MM.1S (cell line): ENCODE measurements at regions not wholly inside any gene's neighbourhood (a gene's known extent, or its start where the extent isn't known, plus 50 kb on each side); places are given as distances from the start of the nearest gene placed in this dataset.

Experiments used
- DNase-seq: peaks from one replicate; pipeline ENCODE4 v3.0.0-alpha.2; 2015
- H2AFZ ChIP-seq: fragments of 300-600 bp; sonication (generic); 2 replicates; pipeline ENCODE4 v1.6.0; 2016; ENCODE audit warnings: antibody characterized with exemption, low read length
- H3F3A ChIP-seq: fragments of 300-600 bp; sonication (generic); 2 replicates; pipeline ENCODE4 v1.6.1; 2016; ENCODE audit warnings: mild to moderate bottlenecking, antibody characterized with exemption, low read length, moderate library complexity, mixed read lengths; ENCODE audit not compliant: insufficient read depth
- H3K27ac ChIP-seq: fragments of 300-600 bp; sonication (generic); 2 replicates; pipeline ENCODE4 v1.5.1; 2016; ENCODE audit warnings: mild to moderate bottlenecking, low read length
- H3K27me3 ChIP-seq: fragments of 300-600 bp; sonication (generic); replicated peaks from 2 replicates; pipeline ENCODE4 v1.6.0; 2016; ENCODE audit warnings: low read length; ENCODE audit not compliant: insufficient read depth
- H3K36me3 ChIP-seq: fragments of 300-600 bp; sonication (generic); replicated peaks from 2 replicates; pipeline ENCODE4 v1.6.1; 2016; ENCODE audit warnings: mild to moderate bottlenecking, low read length, mixed read lengths; ENCODE audit not compliant: insufficient read depth
- H3K4me1 ChIP-seq: fragments of 300-600 bp; sonication (generic); 2 replicates; pipeline ENCODE4 v1.6.1; 2016; ENCODE audit warnings: low read length, mixed read lengths
- H3K4me2 ChIP-seq: fragments of 300-600 bp; sonication (generic); 2 replicates; pipeline ENCODE4 v1.6.0; 2016; ENCODE audit warnings: low read depth, low read length
- H3K4me3 ChIP-seq: fragments of 300-600 bp; sonication (generic); 2 replicates; pipeline ENCODE4 v1.5.1; 2016; ENCODE audit warnings: low read length, mixed read lengths
- H3K79me2 ChIP-seq: fragments of 300-600 bp; sonication (generic); 2 replicates; pipeline ENCODE4 v1.6.1; 2016; ENCODE audit warnings: mixed run types, low read length, mixed read lengths
- H3K9ac ChIP-seq: fragments of 300-600 bp; sonication (generic); 2 replicates; pipeline ENCODE4 v1.6.1; 2016; ENCODE audit warnings: low read length, mixed read lengths
- H3K9me2 ChIP-seq: fragments of 300-600 bp; sonication (generic); replicated peaks from 2 replicates; pipeline ENCODE4 v1.6.1; 2016; ENCODE audit warnings: mild to moderate bottlenecking, low read length, mixed read lengths; ENCODE audit not compliant: insufficient read depth
- H3K9me3 ChIP-seq: fragments of 300-600 bp; sonication (generic); replicated peaks from 2 replicates; pipeline ENCODE4 v1.6.1; 2016; ENCODE audit warnings: mild to moderate bottlenecking, low read length, mixed read lengths; ENCODE audit not compliant: insufficient read depth
- H4K20me1 ChIP-seq: fragments of 300-600 bp; sonication (generic); 2 replicates; pipeline ENCODE4 v1.6.1; 2016; ENCODE audit warnings: mild to moderate bottlenecking, low read length, moderate library complexity, mixed read lengths; ENCODE audit not compliant: insufficient read depth
- CTCF ChIP-seq: fragments of 300-600 bp; sonication (generic); IDR thresholded peaks from 2 replicates; pipeline ENCODE4 v1.5.1; 2016; ENCODE audit warnings: antibody characterized with exemption, low read length, mixed read lengths
- EZH2 ChIP-seq: fragments of 300-600 bp; sonication (generic); optimal IDR thresholded peaks from 2 replicates; pipeline ENCODE3; 2017; ENCODE audit warnings: low read depth, mild to moderate bottlenecking, antibody characterized with exemption, low read length, mixed read lengths
- EZH2phosphoT487 ChIP-seq: fragments of 300-600 bp; sonication (generic); IDR thresholded peaks from 2 replicates; pipeline ENCODE4 v1.6.1; 2018; ENCODE audit warnings: antibody characterized with exemption, low read length

- no peaks in the 10 kb centered on the region for H4K20me1 ChIP-seq
- H3K9me3 ChIP-seq, result no peaks in the 10 kb centered on the region
- DNase-seq, result no peak
- H3K9ac ChIP-seq, result no peak overlapping the region
- no peak overlapping the region for H3K27ac ChIP-seq
- H3K4me3 ChIP-seq, result no peak overlapping the region
- H2AFZ ChIP-seq, result no peak overlapping the region
- no peaks in the 10 kb centered on the region for H3F3A ChIP-seq
- no peak for TF ChIP-seq EZH2phosphoT487
- no peak for TF ChIP-seq CTCF
- no peak for TF ChIP-seq EZH2
- H3K4me2 ChIP-seq, result no peak overlapping the region
- H3K36me3 ChIP-seq, result no peaks in the 10 kb centered on the region; the same call in 1 of the 2 replicates
- no peaks in the 10 kb centered on the region for H3K9me2 ChIP-seq
- H3K79me2 ChIP-seq, result no peaks in the 10 kb centered on the region
- no peaks in the 10 kb centered on the region for H3K27me3 ChIP-seq
- H3K4me1 ChIP-seq, result no peaks in the 10 kb centered on the region
These were observed 63.1 kb downstream of the SLITRK1 start for GRCh38 chr13:83819156-83819555.

GRCh38 chr13:83816081-83816480 is 66.2 kb downstream of the SLITRK1 start:
- Histone ChIP-seq H3K9me3 (no peaks in the 10 kb centered on the region), H3K4me1 (no peaks in the 10 kb centered on the region), H3K36me3 (no peaks in the 10 kb centered on the region; the same call in 1 of the 2 replicates), H3K79me2 (no peaks in the 10 kb centered on the region), H3K9ac (no peak overlapping the region), H2AFZ (no peak overlapping the region), H3K4me2 (no peak overlapping the region), H3K4me3 (no peak overlapping the region), H3F3A (no peaks in the 10 kb centered on the region), H3K27ac (no peak overlapping the region), H3K9me2 (no peaks in the 10 kb centered on the region), H4K20me1 (no peaks in the 10 kb centered on the region), H3K27me3 (no peaks in the 10 kb centered on the region)
- TF ChIP-seq CTCF, result no peak
- no peak for TF ChIP-seq EZH2phosphoT487
- TF ChIP-seq EZH2, result no peak
- no peak for DNase-seq

- H3K4me2 ChIP-seq, result no peak overlapping the region
- no peaks in the 10 kb centered on the region for H3K4me1 ChIP-seq
- no peak for TF ChIP-seq EZH2phosphoT487
- no peak for TF ChIP-seq EZH2
- TF ChIP-seq CTCF, result no peak
These were observed 66.7 kb downstream of the SLITRK1 start for GRCh38 chr13:83815598-83815997.

More at GRCh38 chr13:83815598-83815997, 66.7 kb downstream of the SLITRK1 start:
- Histone ChIP-seq H3K27me3 (no peaks in the 10 kb centered on the region), H3K9ac (no peak overlapping the region), H3K9me2 (no peaks in the 10 kb centered on the region), H3K9me3 (no peaks in the 10 kb centered on the region), H2AFZ (no peak overlapping the region), H3K79me2 (no peaks in the 10 kb centered on the region), H3K4me3 (no peak overlapping the region), H3F3A (no peaks in the 10 kb centered on the region), H3K36me3 (no peaks in the 10 kb centered on the region; the same call in 1 of the 2 replicates), H3K27ac (no peak overlapping the region), H4K20me1 (no peaks in the 10 kb centered on the region)
- no peak for DNase-seq
